HG02588 (cell line): ENCODE measurements at regions not wholly inside any gene's neighbourhood (a gene's known extent, or its start where the extent isn't known, plus 50 kb on each side); places are given as distances from the start of the nearest gene placed in this dataset.
"Not testable (repeated sequence)": the region's sequence is repeated elsewhere in the genome, so short reads cannot be mapped to it uniquely, and the experiment has no call there.

Source experiments
- ATAC-seq: cut with Tn5 transposase; IDR thresholded peaks from one replicate; pipeline ENCODE4 v1.9.1; 2021; ENCODE audit warnings: mild to moderate bottlenecking, moderate library complexity; ENCODE audit not compliant: unreplicated experiment

GRCh38 chr6:71197267-71197666 lies 91.3 kb upstream of the OGFRL1 start:
- no peak for ATAC-seq

GRCh38 chr6:71197780-71198179 lies 90.8 kb upstream of the OGFRL1 start:
- ATAC-seq: no peak

DNA sequence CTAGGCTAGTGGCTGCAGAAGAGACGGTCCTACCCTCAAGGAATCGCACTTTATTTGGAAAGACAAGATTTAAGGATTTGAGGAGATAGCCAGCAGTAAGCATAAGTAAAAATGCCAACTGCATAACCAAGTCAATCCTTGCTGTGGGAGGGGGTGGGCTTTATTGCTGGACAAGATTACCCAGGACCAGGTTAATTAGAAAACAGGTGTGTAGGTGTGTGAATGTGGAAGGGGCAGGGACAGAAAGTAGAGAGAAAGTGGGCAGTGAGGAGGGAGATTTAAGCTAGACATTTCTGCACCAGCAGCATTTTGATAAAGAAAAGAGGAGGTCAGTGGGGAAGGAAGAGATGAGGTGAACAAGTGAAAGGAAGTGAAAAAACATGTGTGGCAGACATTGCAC lies 89.7 kb upstream of the OGFRL1 start:
- no peak for ATAC-seq

GRCh38 chr6:71199736-71200135 lies 88.9 kb upstream of the OGFRL1 start:
- no peak for ATAC-seq

- no peak for ATAC-seq
These were observed 85.4 kb upstream of the OGFRL1 start for GRCh38 chr6:71203206-71203605.

DNA sequence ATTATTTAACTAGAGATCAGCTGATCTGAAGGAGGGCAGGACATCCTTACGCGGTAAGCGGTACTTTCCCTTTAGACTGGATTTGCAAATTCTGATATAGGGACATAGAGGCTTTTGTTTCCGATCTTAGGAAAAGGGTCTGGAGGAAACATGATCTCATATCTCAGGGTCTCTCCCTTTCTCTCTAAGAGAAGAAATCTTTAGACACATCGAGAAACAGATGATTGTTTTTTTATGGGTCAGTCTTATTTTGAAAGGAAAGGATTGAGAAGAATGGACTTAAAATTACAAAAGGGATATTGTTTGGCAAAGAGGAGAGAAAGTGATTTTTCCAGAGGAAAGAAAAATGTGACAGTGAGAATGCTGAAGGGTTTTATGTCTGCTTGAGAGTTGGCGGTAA lies 83.9 kb upstream of the OGFRL1 start:
- ATAC-seq: no peak

GRCh38 chr6:71205336-71205956 lies 83.2 kb upstream of the OGFRL1 start:
- ATAC-seq: no peak

GRCh38 chr6:71206089-71206488 lies 82.5 kb upstream of the OGFRL1 start:
- ATAC-seq: no peak

DNA sequence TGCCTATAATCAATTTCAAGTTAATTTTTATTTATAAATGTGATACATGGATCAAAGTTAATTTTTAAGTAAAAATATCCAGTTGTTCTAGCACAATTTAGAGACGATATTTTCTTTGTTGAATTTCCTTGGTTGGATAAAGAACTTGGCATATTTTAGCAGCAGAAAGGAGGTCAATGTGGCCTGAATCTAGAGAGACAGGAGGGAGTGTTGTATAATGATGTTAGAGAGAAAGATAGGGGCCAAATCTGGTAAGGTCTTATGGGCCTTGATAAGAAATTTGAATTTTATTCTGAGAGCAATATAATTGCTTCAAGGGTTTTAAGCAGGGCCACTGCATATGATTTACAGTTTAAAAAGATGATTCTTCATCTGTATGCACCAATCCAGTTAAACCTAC lies 79.4 kb upstream of the OGFRL1 start:
- ATAC-seq: no peak

DNA sequence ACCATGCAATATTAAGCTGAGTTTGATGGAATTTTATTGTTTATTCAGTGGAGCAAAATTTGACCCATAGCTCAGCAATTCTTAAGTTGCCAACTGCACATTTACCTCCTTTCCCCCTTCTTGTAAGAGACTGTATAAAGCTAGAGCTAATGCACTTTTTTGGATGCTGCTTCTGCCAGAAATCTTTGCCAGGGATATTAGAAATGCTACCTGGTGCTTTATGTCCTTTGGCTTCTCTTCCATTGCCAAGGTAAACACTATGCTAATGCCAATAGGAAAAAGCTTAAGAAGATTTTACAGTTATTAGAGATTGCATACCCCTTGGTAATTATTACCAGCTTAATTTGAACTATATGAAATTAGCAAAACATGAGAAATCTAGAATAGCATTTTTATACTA lies 79.0 kb upstream of the OGFRL1 start:
- no peak for ATAC-seq

GRCh38 chr6:71211799-71212198 lies 76.8 kb upstream of the OGFRL1 start:
- no peak for ATAC-seq

GRCh38 chr6:71220466-71220865 lies 68.1 kb upstream of the OGFRL1 start:
- no peak for ATAC-seq

DNA sequence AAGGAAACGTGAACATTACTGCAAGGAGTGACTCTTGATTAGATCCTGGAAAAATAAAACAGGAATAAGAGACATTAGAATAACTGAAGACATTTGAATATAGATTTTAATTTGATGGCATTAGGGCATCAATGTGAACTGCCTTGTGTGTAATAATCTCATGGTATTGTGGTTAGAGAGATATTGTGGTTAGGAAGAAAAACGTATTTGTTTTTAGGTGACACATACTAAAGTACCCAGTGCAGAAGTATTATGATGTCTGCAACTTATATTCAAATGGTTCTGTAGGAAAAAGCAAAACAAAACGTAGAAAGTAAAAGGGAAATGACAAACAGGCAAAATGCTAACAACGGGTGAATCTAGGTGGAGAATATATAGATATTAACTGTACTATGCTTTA lies 65.9 kb upstream of the OGFRL1 start:
- ATAC-seq: no peak

- no peak for ATAC-seq
These were observed 64.6 kb upstream of the OGFRL1 start for GRCh38 chr6:71224011-71224410.

DNA sequence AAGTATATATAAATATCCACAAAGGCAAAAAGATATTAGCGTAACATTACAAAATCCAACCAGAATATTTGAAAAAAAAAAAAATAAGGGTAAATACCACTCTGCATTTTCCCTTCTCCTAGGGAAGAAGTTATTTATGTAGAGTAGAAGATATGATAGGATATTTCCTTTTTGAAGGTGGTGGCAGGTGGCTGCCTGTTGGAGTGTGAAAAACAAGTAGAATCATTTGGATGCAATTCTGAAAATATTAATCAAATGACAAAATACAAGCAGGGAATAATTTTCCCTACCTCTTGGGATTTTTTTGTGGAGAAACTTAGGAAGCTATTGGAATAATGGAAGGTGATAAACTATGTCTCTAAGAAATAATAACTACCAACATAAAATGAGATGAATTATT lies 62.5 kb upstream of the OGFRL1 start:
- ATAC-seq: no peak

- ATAC-seq: no peak
These were observed 60.1 kb upstream of the OGFRL1 start for GRCh38 chr6:71228461-71229041.

DNA sequence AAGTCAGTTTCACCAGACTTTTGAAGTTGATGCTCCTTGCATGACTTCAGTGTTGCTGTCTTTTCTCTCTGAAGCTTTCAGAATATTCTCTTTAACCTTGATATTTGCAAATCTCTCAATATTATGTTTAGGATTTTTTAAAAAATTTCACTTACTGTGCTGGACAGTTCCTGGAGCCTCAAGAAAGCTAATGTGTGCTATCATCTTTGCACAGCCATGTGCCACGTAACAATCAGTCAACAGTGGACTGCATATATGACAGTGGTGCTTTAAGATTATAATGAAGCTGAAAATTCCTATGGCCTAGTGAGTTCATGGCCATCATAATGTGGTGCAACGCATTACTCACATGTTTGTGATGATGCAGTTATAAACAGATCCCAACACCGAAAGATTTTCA lies 59.1 kb upstream of the OGFRL1 start:
- no peak for ATAC-seq

- not testable (repeated sequence) for ATAC-seq
These were observed 55.7 kb upstream of the OGFRL1 start for GRCh38 chr6:71232890-71233289.

DNA sequence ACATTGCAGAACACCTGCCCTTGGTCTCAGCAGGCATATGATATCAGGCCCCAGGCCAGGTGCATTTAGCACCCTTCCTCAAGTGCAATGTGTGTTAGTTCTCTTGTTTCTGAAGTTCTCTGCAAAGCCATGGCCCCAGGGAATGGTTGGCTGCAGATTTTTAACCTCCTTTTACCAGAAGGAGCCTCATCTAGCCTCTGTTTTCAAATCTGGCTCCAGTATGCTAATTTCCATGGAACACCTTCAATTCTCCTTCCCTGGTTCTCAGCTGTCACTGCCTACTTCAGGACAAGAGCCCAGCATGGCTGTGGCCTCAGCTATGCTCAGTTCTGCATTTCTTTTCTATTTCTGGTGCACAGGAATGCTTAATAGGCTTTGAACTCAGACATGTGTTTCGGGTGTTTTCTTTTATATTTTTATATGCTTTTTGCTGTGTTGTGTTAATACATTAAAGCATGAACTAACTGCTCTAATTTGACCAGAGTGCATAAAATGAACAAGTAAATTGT lies 51.6 kb upstream of the OGFRL1 start:
- ATAC-seq: no peak

DNA sequence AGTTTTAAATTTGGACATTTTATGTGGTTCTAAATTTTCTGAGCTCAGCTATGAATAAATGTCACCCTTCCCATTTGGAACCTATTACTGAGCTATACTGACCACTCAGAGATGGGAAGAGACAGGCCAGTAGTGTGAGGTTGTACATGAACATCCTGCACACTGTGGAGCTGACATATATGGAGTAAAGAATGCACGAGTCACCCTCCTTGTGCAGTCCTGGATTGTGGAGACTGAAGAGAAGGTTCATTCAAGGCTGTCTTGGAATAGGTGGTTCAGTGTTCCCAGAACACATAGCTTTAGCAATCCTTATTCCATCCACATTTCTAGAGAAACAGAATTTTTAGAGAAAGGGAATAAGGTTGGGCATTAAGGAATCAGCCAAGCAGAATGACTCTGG lies 50.3 kb upstream of the OGFRL1 start:
- no peak for ATAC-seq
